ENCODE measurements at regions not wholly inside any gene's neighbourhood (a gene's known extent, or its start where the extent isn't known, plus 50 kb on each side); places are given as distances from the start of the nearest gene placed in this dataset.

- no peak for DNase-seq (ENCODE audit: low read depth)
Measured at GRCh38 chr2:234306426-234307173, 190.3 kb downstream of the ARL4C start.

- DNase-seq (ENCODE audit: low read depth), result no peak
Measured at GRCh38 chr2:234305846-234306245, 191.0 kb downstream of the ARL4C start.

GRCh38 chr2:234304950-234305349 lies 191.9 kb downstream of the ARL4C start:
- no peak for DNase-seq (ENCODE audit: low read depth)

GRCh38 chr2:234302664-234302991 lies 194.3 kb downstream of the ARL4C start:
- no peak for DNase-seq (ENCODE audit: low read depth)

GRCh38 chr2:234300932-234301823 lies 195.7 kb downstream of the ARL4C start:
- no peak for DNase-seq (ENCODE audit: low read depth)

GRCh38 chr2:234300391-234300925 lies 196.4 kb downstream of the ARL4C start:
- DNase-seq (ENCODE audit: low read depth), result no peak

GRCh38 chr2:234298918-234299317 lies 198.0 kb downstream of the ARL4C start:
- DNase-seq (ENCODE audit: low read depth), result no peak

- no peak for DNase-seq (ENCODE audit: low read depth)
Measured at GRCh38 chr2:234296991-234297390, 199.9 kb downstream of the ARL4C start.

- DNase-seq (ENCODE audit: low read depth), result no peak
Measured at GRCh38 chr2:234293973-234294372, 202.9 kb downstream of the ARL4C start.

- no peak for DNase-seq (ENCODE audit: low read depth)
Measured at GRCh38 chr2:234292962-234293243, 204.0 kb downstream of the ARL4C start.

GRCh38 chr2:234292205-234292961 lies 204.5 kb downstream of the ARL4C start:
- DNase-seq (ENCODE audit: low read depth), result peak; percentile 56

- DNase-seq (ENCODE audit: low read depth), result no peak
Measured at GRCh38 chr2:234291765-234292204, 205.1 kb downstream of the ARL4C start.

- DNase-seq (ENCODE audit: low read depth), result peak; percentile 76
Measured at GRCh38 chr2:234290671-234291070, 206.2 kb downstream of the ARL4C start.

- DNase-seq (ENCODE audit: low read depth), result no peak
Measured at GRCh38 chr2:234289834-234290590, 206.9 kb downstream of the ARL4C start.

GRCh38 chr2:234288974-234289455 lies 207.9 kb downstream of the ARL4C start:
- peak; percentile 53 for DNase-seq (ENCODE audit: low read depth)

- DNase-seq (ENCODE audit: low read depth), result no peak
Measured at GRCh38 chr2:234287650-234288049, 209.2 kb downstream of the ARL4C start.

GRCh38 chr2:234286956-234287355 lies 209.9 kb downstream of the ARL4C start:
- DNase-seq (ENCODE audit: low read depth), result no peak

- DNase-seq (ENCODE audit: low read depth), result no peak
Measured at GRCh38 chr2:234286118-234286598, 210.7 kb downstream of the ARL4C start.

GRCh38 chr2:234285541-234285940 lies 211.3 kb downstream of the ARL4C start:
- DNase-seq (ENCODE audit: low read depth), result no peak

- no peak for DNase-seq (ENCODE audit: low read depth)
Measured at GRCh38 chr2:234279637-234280036, 217.2 kb downstream of the ARL4C start.

GRCh38 chr2:234278556-234279255 lies 218.2 kb downstream of the ARL4C start:
- DNase-seq (ENCODE audit: low read depth), result no peak
